ENCODE measurements at regions not wholly inside any gene's neighbourhood (a gene's known extent, or its start where the extent isn't known, plus 50 kb on each side); places are given as distances from the start of the nearest gene placed in this dataset.

DNA sequence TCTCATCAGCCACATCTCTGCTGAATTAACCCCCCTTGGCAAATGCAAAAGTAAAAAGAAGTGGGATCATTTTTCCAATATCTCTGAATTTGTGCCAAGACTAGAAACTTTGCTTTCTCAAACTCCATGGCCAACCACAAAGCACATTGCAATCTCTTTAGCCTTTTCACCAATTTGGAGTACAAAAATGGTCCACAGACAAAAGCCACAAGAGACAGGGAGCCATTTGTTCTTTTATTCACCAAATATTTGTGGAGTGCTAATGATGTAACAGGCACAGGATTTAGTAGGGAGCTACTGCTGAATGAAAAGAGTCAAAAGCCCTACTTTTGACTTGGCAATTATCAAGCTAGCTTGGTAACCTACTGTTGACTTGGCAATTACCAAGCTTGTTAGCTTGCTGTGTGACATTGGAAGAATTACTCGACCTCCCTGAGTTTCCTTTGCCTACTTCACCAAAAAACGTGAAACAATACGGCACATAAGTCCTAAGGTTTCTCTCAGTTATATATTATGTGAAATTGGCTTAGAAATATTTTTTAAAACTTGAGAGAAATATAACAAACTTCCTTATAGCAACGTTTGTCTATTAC, 97.1 kb upstream of the KLF3 start:
- H3K4me1 ChIP-seq = peaks cover 4% of the 10 kb centered on the region
- no peak overlapping the region for H3K9ac ChIP-seq (ENCODE audit: low read depth in 2 of 2, low read length in 2 of 2)
- intact Hi-C loops (cut with DNase I) = no loop called here
- no peak overlapping the region for H3K4me3 ChIP-seq
- no peaks in the 10 kb centered on the region for H3K9me3 ChIP-seq
- H3K27me3 ChIP-seq = no peaks in the 10 kb centered on the region
- no peak for TF ChIP-seq CTCF (IDR thresholded peaks at IDR 0.05)
- H3K36me3 ChIP-seq = no peaks in the 10 kb centered on the region
- H3K27ac ChIP-seq = no peak overlapping the region
- no peak for DNase-seq

DNA sequence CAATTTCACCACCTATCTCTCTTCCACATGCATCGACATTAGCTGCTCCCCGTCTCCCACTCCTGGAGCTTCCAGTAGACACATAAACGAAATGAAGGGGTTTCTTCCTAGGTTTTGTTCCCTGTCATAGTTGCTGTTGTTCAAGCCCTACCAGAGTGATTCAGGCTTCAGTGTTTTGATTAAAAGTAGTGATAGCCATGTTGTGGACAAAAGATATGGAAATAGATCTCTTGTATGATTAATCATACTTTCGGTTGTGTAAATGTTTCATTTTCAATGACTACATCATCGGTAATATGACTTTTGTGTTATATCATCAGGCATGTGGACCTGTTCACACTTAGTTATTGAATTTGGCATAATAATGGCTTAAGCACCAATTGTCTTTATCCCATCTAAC, 96.5 kb upstream of the KLF3 start:
- Histone ChIP-seq H3K4me3 (no peak overlapping the region), H3K4me1 (peaks cover 4% of the 10 kb centered on the region), H3K27ac (no peak overlapping the region), H3K9me3 (no peaks in the 10 kb centered on the region), H3K36me3 (no peaks in the 10 kb centered on the region), H3K27me3 (no peaks in the 10 kb centered on the region), H3K9ac (ENCODE audit: low read depth in 2 of 2, low read length in 2 of 2) (no peak overlapping the region)
- TF ChIP-seq CTCF (IDR thresholded peaks at IDR 0.05) = no peak
- DNase-seq = no peak
- intact Hi-C loops (cut with DNase I) = no loop called here

GRCh38 chr4:38568768-38569167, 95.2 kb upstream of the KLF3 start:
- peaks cover 9% of the 10 kb centered on the region for H3K4me1 ChIP-seq
- no peak overlapping the region for H3K4me3 ChIP-seq
- intact Hi-C loops (cut with DNase I) = no loop called here
- no peak overlapping the region for H3K27ac ChIP-seq
- no peak for TF ChIP-seq CTCF (IDR thresholded peaks at IDR 0.05)
- no peaks in the 10 kb centered on the region for H3K27me3 ChIP-seq
- no peaks in the 10 kb centered on the region for H3K36me3 ChIP-seq
- DNase-seq = no peak
- H3K9ac ChIP-seq (ENCODE audit: low read depth in 2 of 2, low read length in 2 of 2) = no peak overlapping the region
- H3K9me3 ChIP-seq = no peaks in the 10 kb centered on the region

DNA sequence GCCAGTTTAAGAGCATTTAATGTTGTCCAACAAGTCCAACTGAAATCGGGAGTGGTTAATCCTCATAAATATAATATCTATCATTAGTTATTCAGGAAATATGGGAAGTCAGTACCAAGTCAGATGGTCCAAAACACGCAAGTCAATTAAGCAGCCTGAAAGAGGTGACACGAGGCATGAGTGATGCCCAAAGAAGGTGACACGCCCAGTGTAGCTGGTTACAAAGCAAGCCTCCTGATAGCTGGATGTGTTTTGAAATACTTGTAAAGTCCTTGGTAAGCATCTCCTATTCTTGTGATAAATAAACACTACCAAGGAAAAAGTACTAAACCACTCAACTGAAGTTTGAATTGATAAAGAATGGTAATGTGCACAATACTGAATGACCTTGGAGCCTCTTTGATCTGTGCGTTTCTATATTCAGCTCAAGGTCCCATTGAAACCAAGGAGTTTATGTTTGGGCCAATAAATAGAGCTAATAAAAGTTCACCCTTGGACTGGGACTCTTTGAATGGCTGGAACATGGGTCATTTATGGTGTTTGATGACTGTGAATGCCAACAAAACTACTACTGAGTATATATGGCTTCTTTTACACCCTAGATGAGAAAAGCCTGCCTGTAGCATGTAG, 93.2 kb upstream of the KLF3 start:
- Histone ChIP-seq H3K4me1 (peaks cover 13% of the 10 kb centered on the region), H3K4me3 (no peak overlapping the region), H3K9me3 (no peaks in the 10 kb centered on the region), H3K36me3 (no peaks in the 10 kb centered on the region), H3K27me3 (no peaks in the 10 kb centered on the region), H3K27ac (peak overlapping the region; percentile 63), H3K9ac (ENCODE audit: low read depth in 2 of 2, low read length in 2 of 2) (no peak overlapping the region)
- DNase-seq = no peak
- intact Hi-C loops (cut with DNase I) = no loop called here
- TF ChIP-seq CTCF (IDR thresholded peaks at IDR 0.05) = no peak

- DNase-seq = no peak
- peaks cover 13% of the 10 kb centered on the region for H3K4me1 ChIP-seq
Observed at GRCh38 chr4:38572793-38573192, 91.2 kb upstream of the KLF3 start.

More at GRCh38 chr4:38572793-38573192, 91.2 kb upstream of the KLF3 start:
- H3K9me3 ChIP-seq = no peaks in the 10 kb centered on the region
- H3K27ac ChIP-seq = no peak overlapping the region
- intact Hi-C loops (cut with DNase I) = no loop called here
- H3K9ac ChIP-seq (ENCODE audit: low read depth in 2 of 2, low read length in 2 of 2) = no peak overlapping the region
- H3K36me3 ChIP-seq = no peaks in the 10 kb centered on the region
- no peak for TF ChIP-seq CTCF (IDR thresholded peaks at IDR 0.05)
- H3K27me3 ChIP-seq = no peaks in the 10 kb centered on the region
- no peak overlapping the region for H3K4me3 ChIP-seq

Data from colonic mucosa (tissue), 4 donors.